ENCODE measurements at regions not wholly inside any gene's neighbourhood (a gene's known extent, or its start where the extent isn't known, plus 50 kb on each side); places are given as distances from the start of the nearest gene placed in this dataset.

- TF ChIP-seq CTCF (IDR thresholded peaks at IDR 0.05) (no peak), TEAD4 (IDR thresholded peaks at IDR 0.05; ENCODE audit: borderline replicate concordance, insufficient read depth) (no peak), FOXJ3 (CRISPR knock-in tag; IDR thresholded peaks at IDR 0.05) (no peak), MXI1 (IDR thresholded peaks at IDR 0.05; ENCODE audit: low read depth, low read length) (no peak), SMC3 (IDR thresholded peaks at IDR 0.05; ENCODE audit: low read depth, low read length) (no peak)
- TF ChIP-seq, protein P1, sequence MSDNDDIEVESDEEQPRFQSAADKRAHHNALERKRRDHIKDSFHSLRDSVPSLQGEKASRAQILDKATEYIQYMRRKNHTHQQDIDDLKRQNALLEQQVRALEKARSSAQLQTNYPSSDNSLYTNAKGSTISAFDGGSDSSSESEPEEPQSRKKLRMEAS (IDR thresholded peaks at IDR 0.05; ENCODE audit: low read depth) = no peak
Observed at GRCh38 chr5:32503261-32503660, 58.7 kb upstream of the ZFR start.
